ENCODE measurements at regions not wholly inside any gene's neighbourhood (a gene's known extent, or its start where the extent isn't known, plus 50 kb on each side); places are given as distances from the start of the nearest gene placed in this dataset.

DNA sequence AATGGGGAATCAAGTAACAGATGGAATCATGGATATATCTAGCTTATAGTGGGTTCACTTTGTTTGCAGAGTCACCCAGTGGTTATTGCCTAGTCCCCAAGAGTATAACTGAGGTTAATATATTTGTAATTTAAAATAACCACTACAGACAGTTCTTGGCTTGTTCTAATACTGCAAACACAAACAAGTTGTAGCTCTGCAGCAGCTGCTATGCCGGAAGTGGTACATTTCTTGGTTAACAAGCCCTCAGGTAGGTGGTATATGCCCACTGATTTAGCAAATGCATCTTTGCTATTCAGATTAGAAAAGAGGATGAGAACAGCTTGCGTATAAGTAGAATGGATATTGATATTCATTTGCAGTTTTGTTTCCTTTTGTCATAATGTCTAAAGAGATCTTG is 984.2 kb downstream of the SQOR start:
- no peak for TF ChIP-seq POLR2A (IDR thresholded peaks at IDR 0.05)
- TF ChIP-seq, protein P1, sequence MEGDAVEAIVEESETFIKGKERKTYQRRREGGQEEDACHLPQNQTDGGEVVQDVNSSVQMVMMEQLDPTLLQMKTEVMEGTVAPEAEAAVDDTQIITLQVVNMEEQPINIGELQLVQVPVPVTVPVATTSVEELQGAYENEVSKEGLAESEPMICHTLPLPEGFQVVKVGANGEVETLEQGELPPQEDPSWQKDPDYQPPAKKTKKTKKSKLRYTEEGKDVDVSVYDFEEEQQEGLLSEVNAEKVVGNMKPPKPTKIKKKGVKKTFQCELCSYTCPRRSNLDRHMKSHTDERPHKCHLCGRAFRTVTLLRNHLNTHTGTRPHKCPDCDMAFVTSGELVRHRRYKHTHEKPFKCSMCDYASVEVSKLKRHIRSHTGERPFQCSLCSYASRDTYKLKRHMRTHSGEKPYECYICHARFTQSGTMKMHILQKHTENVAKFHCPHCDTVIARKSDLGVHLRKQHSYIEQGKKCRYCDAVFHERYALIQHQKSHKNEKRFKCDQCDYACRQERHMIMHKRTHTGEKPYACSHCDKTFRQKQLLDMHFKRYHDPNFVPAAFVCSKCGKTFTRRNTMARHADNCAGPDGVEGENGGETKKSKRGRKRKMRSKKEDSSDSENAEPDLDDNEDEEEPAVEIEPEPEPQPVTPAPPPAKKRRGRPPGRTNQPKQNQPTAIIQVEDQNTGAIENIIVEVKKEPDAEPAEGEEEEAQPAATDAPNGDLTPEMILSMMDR (IDR thresholded peaks at IDR 0.05): no peak
